H9 (cell line): ENCODE measurements at regions not wholly inside any gene's neighbourhood (a gene's known extent, or its start where the extent isn't known, plus 50 kb on each side); places are given as distances from the start of the nearest gene placed in this dataset.

Source experiments
- DNase-seq: peaks from one replicate; pipeline ENCODE4 v3.0.0-alpha.2; 2017
- H2AFZ ChIP-seq: one replicate; pipeline ENCODE4 v1.6.1; 2013; ENCODE audit warnings: mild to moderate bottlenecking, low read length, control low read depth, moderate library complexity
- H2AK5ac ChIP-seq: 2 replicates; pipeline ENCODE4 v1.6.1; 2013; ENCODE audit warnings: low read length, control low read depth, mixed read lengths; ENCODE audit not compliant: insufficient read length
- H2BK120ac ChIP-seq: one replicate; pipeline ENCODE4 v1.6.1; 2013; ENCODE audit warnings: low read depth, mild to moderate bottlenecking, low read length, control low read depth, inconsistent platforms; ENCODE audit not compliant: poor library complexity, severe bottlenecking
- H2BK12ac ChIP-seq: 2 replicates; pipeline ENCODE4 v1.6.1; 2013; ENCODE audit warnings: low read length, control low read depth, mixed read lengths, low read depth; ENCODE audit not compliant: insufficient read length
- H2BK15ac ChIP-seq: 2 replicates; pipeline ENCODE4 v1.6.1; 2013; ENCODE audit warnings: low read depth, low read length, control low read depth
- H2BK20ac ChIP-seq: one replicate; pipeline ENCODE4 v1.6.1; 2013; ENCODE audit warnings: low read depth, mild to moderate bottlenecking, low read length, control low read depth, inconsistent platforms; ENCODE audit not compliant: poor library complexity, severe bottlenecking
- H2BK5ac ChIP-seq: 2 replicates; pipeline ENCODE4 v1.6.1; 2013; ENCODE audit warnings: low read length, control low read depth, mixed read lengths; ENCODE audit not compliant: insufficient read length
- H3K14ac ChIP-seq: 2 replicates; pipeline ENCODE4 v1.6.1; 2013; ENCODE audit warnings: low read length, control low read depth; ENCODE audit not compliant: insufficient read depth
- H3K18ac ChIP-seq: 2 replicates; pipeline ENCODE4 v1.6.1; 2013; ENCODE audit warnings: low read depth, mild to moderate bottlenecking, mixed read lengths, low read length, control low read depth; ENCODE audit not compliant: insufficient read length
- H3K23ac ChIP-seq: 2 replicates; pipeline ENCODE4 v1.6.1; 2013; ENCODE audit warnings: low read length, control low read depth, mixed read lengths, low read depth; ENCODE audit not compliant: insufficient read length
- H3K23me2 ChIP-seq: 2 replicates; pipeline ENCODE4 v1.6.1; 2013; ENCODE audit warnings: low read depth, mild to moderate bottlenecking, mixed read lengths, low read length, control low read depth; ENCODE audit not compliant: insufficient read length, poor library complexity, severe bottlenecking
- H3K27ac ChIP-seq: 2 replicates; pipeline ENCODE4 v1.5.1; 2013; ENCODE audit warnings: low read length, control low read depth, mixed read lengths, low read depth; ENCODE audit not compliant: insufficient read length
- H3K27me3 ChIP-seq: 2 replicates; pipeline ENCODE4 v1.6.1; 2013; ENCODE audit warnings: low read length, control low read depth, inconsistent platforms; ENCODE audit not compliant: insufficient read depth
- H3K4ac ChIP-seq: 2 replicates; pipeline ENCODE4 v1.6.1; 2013; ENCODE audit warnings: low read depth, mild to moderate bottlenecking, control low read depth, inconsistent platforms, low read length, moderate library complexity
- H3K4me1 ChIP-seq: 2 replicates; pipeline ENCODE4 v1.6.1; 2013; ENCODE audit warnings: low read length, control low read depth, inconsistent platforms; ENCODE audit not compliant: insufficient read depth
- H3K4me2 ChIP-seq: 2 replicates; pipeline ENCODE4 v1.6.1; 2013; ENCODE audit warnings: low read length, control low read depth, mixed read lengths; ENCODE audit not compliant: insufficient read length, insufficient read depth
- H3K56ac ChIP-seq: 2 replicates; pipeline ENCODE4 v1.6.1; 2013; ENCODE audit warnings: low read depth, mild to moderate bottlenecking, mixed read lengths, low read length, control low read depth; ENCODE audit not compliant: insufficient read length
- H3K79me1 ChIP-seq: 2 replicates; pipeline ENCODE4 v1.6.1; 2013; ENCODE audit warnings: low read depth, mild to moderate bottlenecking, moderate library complexity, low read length, control low read depth, inconsistent platforms; ENCODE audit not compliant: insufficient read depth, poor library complexity, severe bottlenecking
- H3K79me2 ChIP-seq: 2 replicates; pipeline ENCODE4 v1.6.1; 2013; ENCODE audit warnings: low read length, control low read depth, inconsistent platforms; ENCODE audit not compliant: insufficient read depth
- H3K9ac ChIP-seq: 2 replicates; pipeline ENCODE4 v1.6.1; 2013; ENCODE audit warnings: low read length, control low read depth, mixed read lengths; ENCODE audit not compliant: insufficient read length; ENCODE audit errors: extremely low read depth
- H3K9me3 ChIP-seq: one replicate; pipeline ENCODE4 v1.6.1; 2013; ENCODE audit warnings: low read depth, low read length, inconsistent platforms; ENCODE audit not compliant: control insufficient read depth
- H3T11ph ChIP-seq: one replicate; pipeline ENCODE4 v1.6.1; 2013; ENCODE audit warnings: mild to moderate bottlenecking, low read length, control low read depth, inconsistent platforms
- H4K20me1 ChIP-seq: one replicate; pipeline ENCODE4 v1.6.1; 2013; ENCODE audit not compliant: control insufficient read depth, insufficient read length, insufficient read depth
- H4K5ac ChIP-seq: 2 replicates; pipeline ENCODE4 v1.6.1; 2013; ENCODE audit warnings: low read depth, mild to moderate bottlenecking, mixed read lengths, low read length, control low read depth; ENCODE audit not compliant: insufficient read length
- H4K8ac ChIP-seq: replicated peaks from 2 replicates; pipeline ENCODE4 v1.6.1; 2013; ENCODE audit warnings: low read length, control low read depth, mixed read lengths, low read depth; ENCODE audit not compliant: insufficient read length
- H4K91ac ChIP-seq: 2 replicates; pipeline ENCODE4 v1.6.1; 2013; ENCODE audit warnings: low read depth, mild to moderate bottlenecking, moderate library complexity, mixed read lengths, low read length, control low read depth; ENCODE audit not compliant: insufficient read length
- H3K27ac Mint-ChIP-seq, 3 experiments: 2 replicates in 2 of 3; 3 replicates in 1 of 3; pipeline ENCODE4 v1.8.0; 2020 to 2021; ENCODE audit warnings: mixed read lengths in 3 of 3, mild to moderate bottlenecking in 1 of 3, moderate library complexity in 1 of 3
- H3K27me3 Mint-ChIP-seq: 2 replicates; pipeline ENCODE4 v1.8.0; 2021; ENCODE audit warnings: low read depth, mild to moderate bottlenecking, moderate library complexity, mixed read lengths
- H3K36me3 Mint-ChIP-seq, 3 experiments: 2 replicates in 2 of 3; 3 replicates in 1 of 3; pipeline ENCODE4 v1.8.0; 2020 to 2021; ENCODE audit warnings: low read depth in 3 of 3, mixed read lengths in 3 of 3; ENCODE audit not compliant: insufficient read depth in 1 of 3
- H3K4me1 Mint-ChIP-seq, 2 experiments: 2 replicates each; pipeline ENCODE4 v1.8.0; 2020; ENCODE audit warnings: mixed read lengths in 2 of 2
- H3K4me3 Mint-ChIP-seq, 2 experiments: 2 replicates in 1 of 2; 3 replicates in 1 of 2; pipeline ENCODE4 v1.8.0; 2020 to 2021; ENCODE audit warnings: mild to moderate bottlenecking in 2 of 2, mixed read lengths in 2 of 2, moderate library complexity in 1 of 2
- H3K9me3 Mint-ChIP-seq, 2 experiments: 2 replicates in 1 of 2; 3 replicates in 1 of 2; pipeline ENCODE4 v1.8.0; 2020; ENCODE audit warnings: mild to moderate bottlenecking in 2 of 2, mixed read lengths in 2 of 2, moderate library complexity in 1 of 2
- CTCF ChIP-seq: fragments of 200-600 bp; sonication (generic); conservative IDR thresholded peaks from 3 replicates; pipeline ENCODE4 v1.8.0; 2021; ENCODE audit warnings: antibody characterized with exemption, mild to moderate bottlenecking
- WGBS: extraction: QIAGEN DNeasy Blood & Tissue Kit; methylation state at CpG from one replicate; pipeline ENCODE4 v1.1.7; 2013; ENCODE audit warnings: missing lambda C conversion rate, low lambda C conversion rate, mixed read lengths; ENCODE audit not compliant: insufficient read length; ENCODE audit errors: extremely low coverage; 5-methylcytosine and 5-hydroxymethylcytosine counted together

GRCh38 chr5:158451993-158452672 lies 593.2 kb upstream of the CLINT1 start:
- DNase-seq: no peak
- Mint-ChIP-seq H3K27me3 (no peaks in the 10 kb centered on the region), H3K36me3 (no peaks in the 10 kb centered on the region), H3K27ac (peak overlapping the region in 1 of 3 experiments; percentile 40; a peak in 1 of 7 replicates), H3K4me1 (no peaks in the 10 kb centered on the region), H3K4me3 (no peak overlapping the region), H3K9me3 (peaks cover 0 to 3% of the 10 kb centered on the region in 2 experiments; a peak in 2 of 5 replicates)
- Histone ChIP-seq H2AFZ (no peak overlapping the region), H4K5ac (no peak overlapping the region), H3K4ac (no peak overlapping the region), H4K20me1 (no peaks in the 10 kb centered on the region), H3K23me2 (no peaks in the 10 kb centered on the region), H3K79me1 (no peaks in the 10 kb centered on the region), H3K14ac (no peak overlapping the region), H3K27me3 (no peaks in the 10 kb centered on the region), H2BK20ac (no peak overlapping the region), H2AK5ac (no peak overlapping the region), H3K9me3 (no peaks in the 10 kb centered on the region), H3K4me2 (no peak overlapping the region), H4K91ac (no peak overlapping the region), H3K4me1 (no peaks in the 10 kb centered on the region), H3K27ac (no peak overlapping the region), H2BK15ac (no peak overlapping the region), H3K9ac (no peak overlapping the region), H3K56ac (no peak overlapping the region), H2BK12ac (no peak overlapping the region), H4K8ac (no peak overlapping the region), H2BK120ac (no peak overlapping the region), H3K79me2 (no peaks in the 10 kb centered on the region), H2BK5ac (no peak overlapping the region), H3T11ph (no peak overlapping the region), H3K18ac (no peak overlapping the region), H3K23ac (no peak overlapping the region)
- no peak for TF ChIP-seq CTCF
- no CpG with 5 or more reads among the region's 13 CpGs for WGBS
